GM12873 (cell line): ENCODE measurements at regions not wholly inside any gene's neighbourhood (a gene's known extent, or its start where the extent isn't known, plus 50 kb on each side); places are given as distances from the start of the nearest gene placed in this dataset.

Source experiments
- CTCF ChIP-seq: IDR thresholded peaks from 2 replicates; pipeline ENCODE4 v1.5.1; 2012; ENCODE audit warnings: low read depth, mild to moderate bottlenecking, moderate library complexity, low read length, control low read depth; ENCODE audit not compliant: insufficient read depth; ENCODE audit errors: missing control alignments

GRCh38 chrX:95612350-95612749 is 1072.3 kb upstream of the DIAPH2 start:
- TF ChIP-seq CTCF = no peak

- TF ChIP-seq CTCF = no peak
Observed at GRCh38 chrX:95622200-95622599, 1062.4 kb upstream of the DIAPH2 start.

GRCh38 chrX:95626748-95627147 is 1057.9 kb upstream of the DIAPH2 start:
- TF ChIP-seq CTCF = no peak

- no peak for TF ChIP-seq CTCF
Observed at GRCh38 chrX:95628796-95629195, 1055.8 kb upstream of the DIAPH2 start.

- no peak for TF ChIP-seq CTCF
Observed at GRCh38 chrX:95629737-95630136, 1054.9 kb upstream of the DIAPH2 start.

GRCh38 chrX:95640226-95640625 is 1044.4 kb upstream of the DIAPH2 start:
- no peak for TF ChIP-seq CTCF

GRCh38 chrX:95645738-95646137 is 1038.9 kb upstream of the DIAPH2 start:
- no peak for TF ChIP-seq CTCF

- no peak for TF ChIP-seq CTCF
Observed at GRCh38 chrX:95662200-95662599, 1022.4 kb upstream of the DIAPH2 start.
